HCT116 (cell line): ENCODE measurements at regions not wholly inside any gene's neighbourhood (a gene's known extent, or its start where the extent isn't known, plus 50 kb on each side); places are given as distances from the start of the nearest gene placed in this dataset.

Experiments used
- CTCF ChIP-seq, 3 experiments: fragments of 200-600 bp in 1 of 3; sonication (generic) in 1 of 3; IDR thresholded peaks in 2 of 3; conservative IDR thresholded peaks in 1 of 3; 2 replicates each; pipeline ENCODE4 v1.5.1; 2012 to 2017; ENCODE audit warnings: low read depth in 2 of 3, low read length in 2 of 3, antibody characterized with exemption in 1 of 3, borderline replicate concordance in 1 of 3, control low read depth in 1 of 3, mild to moderate bottlenecking in 1 of 3, mixed read lengths in 1 of 3, mixed run types in 1 of 3, moderate library complexity in 1 of 3; ENCODE audit not compliant: insufficient read depth in 1 of 3
- FOSL1 ChIP-seq: IDR thresholded peaks from 2 replicates; pipeline ENCODE4 v1.6.1; 2012; ENCODE audit warnings: low read depth
- POLR2A ChIP-seq: IDR thresholded peaks from 2 replicates; pipeline ENCODE4 v1.7.0; 2011; ENCODE audit warnings: borderline replicate concordance; ENCODE audit not compliant: insufficient read depth, insufficient read length; ENCODE audit errors: extremely low read depth
- POLR2AphosphoS5 ChIP-seq: IDR thresholded peaks from 2 replicates; pipeline ENCODE4 v1.6.1; 2011; ENCODE audit warnings: mild to moderate bottlenecking, low read depth, low read length, moderate library complexity
- SIN3A ChIP-seq: IDR thresholded peaks from 2 replicates; pipeline ENCODE4 v1.6.1; 2012; ENCODE audit warnings: low read depth
- YY1 ChIP-seq: IDR thresholded peaks from 2 replicates; pipeline ENCODE4 v1.6.1; 2011; ENCODE audit warnings: low read length, low read depth, moderate library complexity, mild to moderate bottlenecking; ENCODE audit not compliant: insufficient replicate concordance; ENCODE audit errors: extremely low read depth

GRCh38 chr7:88429382-88429781 is 122.7 kb upstream of the STEAP4 start:
- TF ChIP-seq CTCF (IDR thresholded peaks at IDR 0.05 in 2 of 3, conservative IDR thresholded peaks at IDR 0.05 in 1 of 3; ENCODE audit: borderline replicate concordance in 1 of 3, insufficient read depth in 1 of 3, low read depth in 2 of 3, low read length in 2 of 3): peak in 1 of 3 experiments; percentile 30; a peak in 1 of 6 replicates
- TF ChIP-seq SIN3A: no peak
- TF ChIP-seq YY1: no peak
- TF ChIP-seq FOSL1: peak; percentile 31; the same call in 1 of the 2 replicates
- no peak for TF ChIP-seq POLR2AphosphoS5
- no peak for TF ChIP-seq POLR2A
